ENCODE measurements at regions not wholly inside any gene's neighbourhood (a gene's known extent, or its start where the extent isn't known, plus 50 kb on each side); places are given as distances from the start of the nearest gene placed in this dataset.

DNA sequence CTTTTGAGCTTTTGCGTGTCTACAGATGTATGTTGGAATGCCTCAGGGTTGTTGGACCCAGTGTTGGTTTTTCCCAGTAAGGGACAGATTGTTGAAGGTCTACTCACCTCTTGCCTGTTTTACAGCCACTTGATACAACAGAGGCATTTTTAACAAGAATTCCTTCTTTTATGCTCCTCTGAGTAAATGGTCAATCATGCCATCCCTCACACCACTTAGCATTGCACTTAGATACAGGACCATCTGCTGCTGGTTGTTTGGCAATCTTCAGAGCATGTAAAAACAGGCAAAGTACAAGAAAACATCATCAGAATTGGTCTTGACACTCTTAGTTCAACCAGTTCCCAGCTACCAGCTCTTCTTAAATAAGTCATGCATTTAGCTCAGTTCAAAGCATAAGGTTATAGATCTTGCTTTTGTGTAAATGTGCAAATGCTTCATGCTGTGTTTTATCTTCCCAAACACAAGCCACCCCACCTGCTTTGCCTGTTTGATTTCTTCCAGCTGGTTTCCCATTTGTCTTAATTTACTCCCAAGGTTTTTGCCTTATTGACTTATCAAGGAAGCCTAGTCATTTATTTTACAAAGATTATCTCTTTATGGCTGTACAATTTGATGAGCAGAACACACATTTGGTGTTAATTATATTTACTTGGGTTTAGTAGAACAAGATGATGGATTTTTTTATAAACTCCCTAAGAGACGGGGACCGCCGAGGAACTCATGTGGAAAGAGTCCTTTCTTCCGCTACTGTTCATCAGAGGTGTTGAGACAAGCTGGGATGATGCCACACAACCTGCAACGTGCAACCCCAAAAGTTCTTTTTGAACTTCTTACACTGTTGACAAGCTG is 136.6 kb downstream of the AHR start:
- Histone ChIP-seq H3K4me3 (replicated peaks in 1 of 2; ENCODE audit: low read depth in 1 of 2, low read length in 2 of 2) (no peak overlapping the region), H3K36me3 (ENCODE audit: control insufficient read depth in 1 of 2, insufficient read depth in 2 of 2, low read length in 2 of 2) (no peaks in the 10 kb centered on the region), H3K4me1 (ENCODE audit: control insufficient read depth in 1 of 2, insufficient read depth in 2 of 2, low read length in 2 of 2) (no peaks in the 10 kb centered on the region), H3K9me3 (ENCODE audit: control insufficient read depth in 1 of 2, insufficient read depth in 1 of 2, low read depth in 1 of 2, low read length in 2 of 2) (no peaks in the 10 kb centered on the region), H3K4me2 (ENCODE audit: low read length) (no peak overlapping the region), H2AFZ (ENCODE audit: low read depth, low read length, poor library complexity, severe bottlenecking) (no peak overlapping the region), H3K27me3 (ENCODE audit: insufficient read depth, low read length) (no peaks in the 10 kb centered on the region), H4K20me1 (ENCODE audit: insufficient read depth) (no peaks in the 10 kb centered on the region), H3K9me2 (ENCODE audit: insufficient read depth) (0 out of 2 replicates have a peak, but pooled peaks cover 4% of the 10 kb centered on the region), H3K79me2 (ENCODE audit: insufficient read depth, low read length) (no peaks in the 10 kb centered on the region), H3K27ac (ENCODE audit: low read depth, low read length) (no peak overlapping the region), H3K9ac (ENCODE audit: low read length) (no peak overlapping the region)
- ChIA-PET RAD21 (ENCODE audit: low non-redundant PET in 1 of 2, low total read pairs in 2 of 2, uncharacterized antibody in 2 of 2, unreplicated experiment in 2 of 2) (no interaction called here), POLR2A (no interaction called here), CTCF (no interaction called here)
- TF ChIP-seq TCF7L2 (IDR thresholded peaks at IDR 0.05; ENCODE audit: borderline replicate concordance, extremely low read depth, insufficient read depth, insufficient read length): no peak
- no peak for TF ChIP-seq EGR1 (IDR thresholded peaks at IDR 0.05; ENCODE audit: low read depth)
- TF ChIP-seq CEBPB (IDR thresholded peaks at IDR 0.05; ENCODE audit: low read depth): no peak
- no peak for TF ChIP-seq ZNF274 (IDR thresholded peaks at IDR 0.05; ENCODE audit: low read depth, low read length)
- no peak for TF ChIP-seq RAD21 (IDR thresholded peaks at IDR 0.05; ENCODE audit: low read depth)
- no peak for TF ChIP-seq FOSL1 (IDR thresholded peaks at IDR 0.05; ENCODE audit: low read depth)
- TF ChIP-seq, protein P1, sequence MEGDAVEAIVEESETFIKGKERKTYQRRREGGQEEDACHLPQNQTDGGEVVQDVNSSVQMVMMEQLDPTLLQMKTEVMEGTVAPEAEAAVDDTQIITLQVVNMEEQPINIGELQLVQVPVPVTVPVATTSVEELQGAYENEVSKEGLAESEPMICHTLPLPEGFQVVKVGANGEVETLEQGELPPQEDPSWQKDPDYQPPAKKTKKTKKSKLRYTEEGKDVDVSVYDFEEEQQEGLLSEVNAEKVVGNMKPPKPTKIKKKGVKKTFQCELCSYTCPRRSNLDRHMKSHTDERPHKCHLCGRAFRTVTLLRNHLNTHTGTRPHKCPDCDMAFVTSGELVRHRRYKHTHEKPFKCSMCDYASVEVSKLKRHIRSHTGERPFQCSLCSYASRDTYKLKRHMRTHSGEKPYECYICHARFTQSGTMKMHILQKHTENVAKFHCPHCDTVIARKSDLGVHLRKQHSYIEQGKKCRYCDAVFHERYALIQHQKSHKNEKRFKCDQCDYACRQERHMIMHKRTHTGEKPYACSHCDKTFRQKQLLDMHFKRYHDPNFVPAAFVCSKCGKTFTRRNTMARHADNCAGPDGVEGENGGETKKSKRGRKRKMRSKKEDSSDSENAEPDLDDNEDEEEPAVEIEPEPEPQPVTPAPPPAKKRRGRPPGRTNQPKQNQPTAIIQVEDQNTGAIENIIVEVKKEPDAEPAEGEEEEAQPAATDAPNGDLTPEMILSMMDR (IDR thresholded peaks at IDR 0.05 in 2 of 3, conservative IDR thresholded peaks at IDR 0.05 in 1 of 3; ENCODE audit: borderline replicate concordance in 1 of 3, insufficient read depth in 1 of 3, low read depth in 2 of 3, low read length in 2 of 3): no peak
- TF ChIP-seq YY1 (IDR thresholded peaks at IDR 0.05; ENCODE audit: extremely low read depth, insufficient replicate concordance, low read depth, low read length): no peak
- TF ChIP-seq POLR2AphosphoS5 (IDR thresholded peaks at IDR 0.05; ENCODE audit: low read depth, low read length): no peak
- TF ChIP-seq EZH2 (IDR thresholded peaks at IDR 0.05): no peak
- TF ChIP-seq, protein P2, sequence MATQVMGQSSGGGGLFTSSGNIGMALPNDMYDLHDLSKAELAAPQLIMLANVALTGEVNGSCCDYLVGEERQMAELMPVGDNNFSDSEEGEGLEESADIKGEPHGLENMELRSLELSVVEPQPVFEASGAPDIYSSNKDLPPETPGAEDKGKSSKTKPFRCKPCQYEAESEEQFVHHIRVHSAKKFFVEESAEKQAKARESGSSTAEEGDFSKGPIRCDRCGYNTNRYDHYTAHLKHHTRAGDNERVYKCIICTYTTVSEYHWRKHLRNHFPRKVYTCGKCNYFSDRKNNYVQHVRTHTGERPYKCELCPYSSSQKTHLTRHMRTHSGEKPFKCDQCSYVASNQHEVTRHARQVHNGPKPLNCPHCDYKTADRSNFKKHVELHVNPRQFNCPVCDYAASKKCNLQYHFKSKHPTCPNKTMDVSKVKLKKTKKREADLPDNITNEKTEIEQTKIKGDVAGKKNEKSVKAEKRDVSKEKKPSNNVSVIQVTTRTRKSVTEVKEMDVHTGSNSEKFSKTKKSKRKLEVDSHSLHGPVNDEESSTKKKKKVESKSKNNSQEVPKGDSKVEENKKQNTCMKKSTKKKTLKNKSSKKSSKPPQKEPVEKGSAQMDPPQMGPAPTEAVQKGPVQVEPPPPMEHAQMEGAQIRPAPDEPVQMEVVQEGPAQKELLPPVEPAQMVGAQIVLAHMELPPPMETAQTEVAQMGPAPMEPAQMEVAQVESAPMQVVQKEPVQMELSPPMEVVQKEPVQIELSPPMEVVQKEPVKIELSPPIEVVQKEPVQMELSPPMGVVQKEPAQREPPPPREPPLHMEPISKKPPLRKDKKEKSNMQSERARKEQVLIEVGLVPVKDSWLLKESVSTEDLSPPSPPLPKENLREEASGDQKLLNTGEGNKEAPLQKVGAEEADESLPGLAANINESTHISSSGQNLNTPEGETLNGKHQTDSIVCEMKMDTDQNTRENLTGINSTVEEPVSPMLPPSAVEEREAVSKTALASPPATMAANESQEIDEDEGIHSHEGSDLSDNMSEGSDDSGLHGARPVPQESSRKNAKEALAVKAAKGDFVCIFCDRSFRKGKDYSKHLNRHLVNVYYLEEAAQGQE (IDR thresholded peaks at IDR 0.05; ENCODE audit: low read depth): no peak
- no peak for TF ChIP-seq EZH2phosphoT487 (IDR thresholded peaks at IDR 0.05; ENCODE audit: borderline replicate concordance)
- TF ChIP-seq, protein P3, sequence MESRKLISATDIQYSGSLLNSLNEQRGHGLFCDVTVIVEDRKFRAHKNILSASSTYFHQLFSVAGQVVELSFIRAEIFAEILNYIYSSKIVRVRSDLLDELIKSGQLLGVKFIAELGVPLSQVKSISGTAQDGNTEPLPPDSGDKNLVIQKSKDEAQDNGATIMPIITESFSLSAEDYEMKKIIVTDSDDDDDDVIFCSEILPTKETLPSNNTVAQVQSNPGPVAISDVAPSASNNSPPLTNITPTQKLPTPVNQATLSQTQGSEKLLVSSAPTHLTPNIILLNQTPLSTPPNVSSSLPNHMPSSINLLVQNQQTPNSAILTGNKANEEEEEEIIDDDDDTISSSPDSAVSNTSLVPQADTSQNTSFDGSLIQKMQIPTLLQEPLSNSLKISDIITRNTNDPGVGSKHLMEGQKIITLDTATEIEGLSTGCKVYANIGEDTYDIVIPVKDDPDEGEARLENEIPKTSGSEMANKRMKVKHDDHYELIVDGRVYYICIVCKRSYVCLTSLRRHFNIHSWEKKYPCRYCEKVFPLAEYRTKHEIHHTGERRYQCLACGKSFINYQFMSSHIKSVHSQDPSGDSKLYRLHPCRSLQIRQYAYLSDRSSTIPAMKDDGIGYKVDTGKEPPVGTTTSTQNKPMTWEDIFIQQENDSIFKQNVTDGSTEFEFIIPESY (IDR thresholded peaks at IDR 0.05; ENCODE audit: extremely low read depth, insufficient replicate concordance, low read length): no peak
- no TSS peak for BruUV-seq (replicated peaks)
- ATAC-seq (no peak), DNase-seq (ENCODE audit: low read depth, low spot score) (no peak)
- intact Hi-C loops (cut with micrococcal nuclease): no loop called here
